ENCODE measurements at regions not wholly inside any gene's neighbourhood (a gene's known extent, or its start where the extent isn't known, plus 50 kb on each side); places are given as distances from the start of the nearest gene placed in this dataset.

DNA sequence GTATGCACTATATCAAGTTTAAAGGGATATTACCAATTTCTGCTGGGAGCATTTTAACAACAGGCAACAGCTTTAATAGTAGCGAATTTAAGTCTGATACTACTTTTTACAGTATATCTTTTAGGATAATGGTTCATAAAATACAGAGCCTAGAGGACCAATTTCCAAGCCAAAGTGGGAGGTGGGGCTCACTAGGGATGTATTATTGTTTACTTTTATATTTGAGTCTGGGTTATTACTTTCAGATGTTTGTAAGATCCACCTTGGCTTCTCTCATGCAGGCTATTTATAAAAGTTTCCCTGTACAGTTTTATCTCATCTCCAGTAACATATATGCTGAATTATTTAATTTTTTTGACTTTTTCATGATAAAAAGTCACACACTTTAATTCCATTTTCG lies 242.0 kb downstream of the CMPK2 start:
- no peak for TF ChIP-seq CTCF (IDR thresholded peaks at IDR 0.05 in 4 of 5, conservative IDR thresholded peaks at IDR 0.05 in 1 of 5)
- TF ChIP-seq POLR2A (IDR thresholded peaks at IDR 0.05), result no peak

Data from gastrocnemius medialis (tissue), 4 donors.